ENCODE measurements at regions not wholly inside any gene's neighbourhood (a gene's known extent, or its start where the extent isn't known, plus 50 kb on each side); places are given as distances from the start of the nearest gene placed in this dataset.

DNA sequence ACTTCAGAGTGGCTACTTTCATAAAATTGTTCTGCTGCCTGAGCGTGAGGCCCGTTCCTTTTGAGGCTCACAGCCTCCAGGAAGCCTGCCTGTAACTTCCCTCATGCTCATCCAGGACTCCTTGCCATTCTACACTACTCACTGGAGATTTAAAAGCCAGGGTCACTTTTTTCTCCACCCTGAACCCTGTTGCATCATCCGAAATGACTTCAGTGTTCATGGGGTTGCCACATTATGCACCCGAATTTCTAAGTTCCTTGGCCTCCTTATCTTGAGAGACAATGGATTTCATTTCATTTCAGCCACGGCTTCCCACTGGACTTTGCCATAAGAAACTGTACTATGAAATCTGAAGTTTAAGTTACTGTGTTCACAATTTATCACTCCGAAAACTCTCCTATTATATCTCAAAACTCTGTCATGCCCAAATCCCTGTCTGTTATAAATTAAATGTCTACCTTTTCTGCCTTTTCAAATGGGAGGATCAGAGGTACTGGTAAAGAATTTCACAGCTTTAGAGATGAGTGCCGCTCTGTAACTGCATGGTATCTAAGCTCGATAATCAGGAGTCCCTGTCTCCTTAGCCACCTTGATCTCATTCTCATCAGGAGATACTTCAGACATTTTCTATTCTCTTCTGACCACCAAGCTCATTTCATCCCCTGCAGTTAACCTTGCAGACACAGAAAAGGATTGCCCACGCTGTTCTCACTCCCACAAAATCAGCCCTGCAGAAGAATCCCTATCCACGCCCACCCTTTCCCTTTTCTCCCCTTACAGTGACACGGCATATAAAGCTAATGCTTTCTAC is 59.9 kb downstream of the TRIML1 start:
- TF ChIP-seq POLR2A (IDR thresholded peaks at IDR 0.05; ENCODE audit: low read depth, low read length) = no peak
- no peak for TF ChIP-seq POLR2AphosphoS5 (IDR thresholded peaks at IDR 0.05; ENCODE audit: low read depth, low read length)
- no peak for TF ChIP-seq TAF1 (IDR thresholded peaks at IDR 0.05; ENCODE audit: borderline replicate concordance, low read depth, low read length)

Data from GM12892 (cell line).